ENCODE measurements at regions not wholly inside any gene's neighbourhood (a gene's known extent, or its start where the extent isn't known, plus 50 kb on each side); places are given as distances from the start of the nearest gene placed in this dataset.

GRCh38 chr6:95420792-95421191, 156.5 kb upstream of the MANEA start:
- intact Hi-C loops (cut with DNase I) = no loop called here
- no peak for ATAC-seq
- DNase-seq (ENCODE audit: low spot score) = no peak

- intact Hi-C loops (cut with DNase I) = no loop called here
- no peak for ATAC-seq
These were observed 154.0 kb upstream of the MANEA start for GRCh38 chr6:95423331-95423730.

GRCh38 chr6:95431637-95432228, 145.6 kb upstream of the MANEA start:
- no peak for ATAC-seq
- DNase-seq (ENCODE audit: low spot score) = no peak
- intact Hi-C loops (cut with DNase I) = no loop called here

More at GRCh38 chr6:95423331-95423730, 154.0 kb upstream of the MANEA start:
- no peak for DNase-seq (ENCODE audit: low spot score)

- ATAC-seq (no peak), DNase-seq (ENCODE audit: low spot score) (no peak)
- intact Hi-C loops (cut with DNase I) = no loop called here
These were observed 137.6 kb upstream of the MANEA start for GRCh38 chr6:95439741-95440140.

- DNase-seq (ENCODE audit: low spot score) = no peak
- ATAC-seq = no peak
- intact Hi-C loops (cut with DNase I) = no loop called here
These were observed 129.1 kb upstream of the MANEA start for GRCh38 chr6:95448208-95448607.

- ATAC-seq (no peak), DNase-seq (ENCODE audit: low spot score) (no peak)
- intact Hi-C loops (cut with DNase I) = no loop called here
These were observed 107.8 kb upstream of the MANEA start for GRCh38 chr6:95469511-95469910.

GRCh38 chr6:95478941-95479340, 98.4 kb upstream of the MANEA start:
- intact Hi-C loops (cut with DNase I) = no loop called here
- ATAC-seq = no peak

GRCh38 chr6:95487817-95488216, 89.5 kb upstream of the MANEA start:
- intact Hi-C loops (cut with DNase I) = no loop called here
- no peak for ATAC-seq
- DNase-seq (ENCODE audit: low spot score) = no peak

More at GRCh38 chr6:95478941-95479340, 98.4 kb upstream of the MANEA start:
- DNase-seq (ENCODE audit: low spot score) = no peak

- ATAC-seq (no peak), DNase-seq (ENCODE audit: low spot score) (no peak)
- intact Hi-C loops (cut with DNase I) = no loop called here
These were observed 88.0 kb upstream of the MANEA start for GRCh38 chr6:95489185-95489863.

- intact Hi-C loops (cut with DNase I) = no loop called here
- DNase-seq (ENCODE audit: low spot score) (no peak), ATAC-seq (no peak)
These were observed 80.4 kb upstream of the MANEA start for GRCh38 chr6:95496769-95497426.

- intact Hi-C loops (cut with DNase I) = no loop called here
- no peak for ATAC-seq
These were observed 76.1 kb upstream of the MANEA start for GRCh38 chr6:95501032-95501904.

GRCh38 chr6:95503568-95503967, 73.8 kb upstream of the MANEA start:
- DNase-seq (ENCODE audit: low spot score) (no peak), ATAC-seq (no peak)
- intact Hi-C loops (cut with DNase I) = no loop called here

More at GRCh38 chr6:95501032-95501904, 76.1 kb upstream of the MANEA start:
- DNase-seq (ENCODE audit: low spot score) = no peak

GRCh38 chr6:95511404-95511803, 65.9 kb upstream of the MANEA start:
- no peak for ATAC-seq

GRCh38 chr6:95515975-95516374, 61.4 kb upstream of the MANEA start:
- intact Hi-C loops (cut with DNase I) = no loop called here
- DNase-seq (ENCODE audit: low spot score) (no peak), ATAC-seq (no peak)

More at GRCh38 chr6:95511404-95511803, 65.9 kb upstream of the MANEA start:
- intact Hi-C loops (cut with DNase I) = no loop called here
- DNase-seq (ENCODE audit: low spot score) = no peak

- DNase-seq (ENCODE audit: low spot score) (no peak), ATAC-seq (no peak)
- intact Hi-C loops (cut with DNase I) = no loop called here
These were observed 60.3 kb upstream of the MANEA start for GRCh38 chr6:95517004-95517403.

GRCh38 chr6:95517568-95517967, 59.8 kb upstream of the MANEA start:
- DNase-seq (ENCODE audit: low spot score) (no peak), ATAC-seq (no peak)
- intact Hi-C loops (cut with DNase I) = no loop called here

- no peak for DNase-seq (ENCODE audit: low spot score)
- ATAC-seq = no peak
- intact Hi-C loops (cut with DNase I) = no loop called here
These were observed 58.6 kb upstream of the MANEA start for GRCh38 chr6:95518630-95519227.

- intact Hi-C loops (cut with DNase I) = no loop called here
- ATAC-seq = no peak
- no peak for DNase-seq (ENCODE audit: low spot score)
These were observed 57.9 kb upstream of the MANEA start for GRCh38 chr6:95519228-95520037.

All from sciatic nerve (tissue), 2 donors.